ENCODE measurements at regions not wholly inside any gene's neighbourhood (a gene's known extent, or its start where the extent isn't known, plus 50 kb on each side); places are given as distances from the start of the nearest gene placed in this dataset.
"Not testable (repeated sequence)": the region's sequence is repeated elsewhere in the genome, so short reads cannot be mapped to it uniquely, and the experiment has no call there.

DNA sequence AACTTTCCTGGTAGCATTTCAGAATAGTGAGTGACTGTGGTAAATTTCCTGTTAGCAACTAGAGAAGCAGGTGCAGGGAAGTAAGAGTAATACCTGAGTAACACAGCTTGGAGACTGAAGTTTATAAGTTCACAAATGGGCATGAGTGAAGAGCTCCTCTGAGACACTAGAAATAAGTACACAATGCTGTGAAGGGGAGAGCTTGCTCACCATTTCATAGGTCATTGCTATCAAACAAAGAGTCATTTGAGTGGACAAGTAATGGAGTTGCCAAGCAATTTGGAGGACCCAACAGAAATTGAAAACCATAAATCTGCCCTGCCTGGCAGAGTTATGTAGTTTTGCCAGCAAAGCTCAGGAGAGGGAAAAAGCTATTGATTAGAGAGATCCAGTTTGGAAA is 523.6 kb downstream of the TRAM1L1 start:
- H3K27me3 Mint-ChIP-seq = no peaks in the 10 kb centered on the region
- POLR2A ChIA-PET = no interaction called here
- no peaks in the 10 kb centered on the region for H3K4me1 Mint-ChIP-seq
- H3K27ac Mint-ChIP-seq = no peak overlapping the region
- no peak for DNase-seq
- H3K9me3 Mint-ChIP-seq = peaks cover 3 to 40% (median 20%) of the 10 kb centered on the region in 9 donors
- H3K36me3 Mint-ChIP-seq = no peaks in the 10 kb centered on the region
- no peak overlapping the region for H3K4me3 Mint-ChIP-seq
- ATAC-seq = no peak

DNA sequence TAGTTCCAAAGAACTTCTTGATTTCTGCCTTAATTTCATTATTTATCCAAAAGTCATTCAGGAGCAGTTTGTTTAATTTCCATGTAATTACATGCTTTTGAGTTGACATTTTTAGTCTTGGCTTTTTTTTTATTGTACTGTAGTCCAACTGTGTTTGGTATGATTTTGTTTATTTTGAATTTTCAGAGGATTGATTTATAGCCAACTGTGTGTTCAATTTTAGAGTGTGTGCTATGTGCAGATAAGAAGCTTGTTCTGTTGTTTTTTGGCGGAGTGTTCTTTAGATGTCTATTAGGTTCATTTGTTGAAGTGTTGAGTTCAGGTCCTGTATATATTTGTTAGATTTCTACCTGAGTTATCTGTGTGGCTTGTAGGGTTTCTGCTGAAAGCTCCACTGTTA is 533.6 kb downstream of the TRAM1L1 start:
- DNase-seq (no peak), ATAC-seq (no peak)
- Mint-ChIP-seq H3K27ac (no peak overlapping the region), H3K36me3 (no peaks in the 10 kb centered on the region), H3K27me3 (no peaks in the 10 kb centered on the region), H3K4me3 (no peak overlapping the region), H3K9me3 (peaks cover 0 to 3% (median 0%) of the 10 kb centered on the region in 9 donors), H3K4me1 (no peaks in the 10 kb centered on the region)
- POLR2A ChIA-PET = no interaction called here

DNA sequence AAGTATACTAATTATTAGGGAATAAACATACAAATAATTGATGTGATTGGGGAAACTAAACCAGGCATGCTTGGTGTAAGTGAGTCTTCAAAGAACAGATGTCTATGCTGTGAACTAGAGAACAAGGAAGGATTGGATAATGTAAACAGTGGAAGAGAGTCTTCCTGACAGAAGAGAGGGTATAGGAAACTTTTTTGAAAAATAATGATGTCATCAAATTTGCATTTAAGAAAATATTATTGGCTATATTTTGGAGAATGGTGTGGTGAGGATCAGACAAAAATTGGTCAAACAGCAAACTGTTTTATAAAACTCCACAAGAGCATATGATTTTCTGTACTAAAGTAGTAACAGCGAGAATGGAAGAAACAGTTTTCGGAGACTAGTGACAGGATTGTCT is 537.7 kb downstream of the TRAM1L1 start:
- no peaks in the 10 kb centered on the region for H3K4me1 Mint-ChIP-seq
- POLR2A ChIA-PET = no interaction called here

DNA sequence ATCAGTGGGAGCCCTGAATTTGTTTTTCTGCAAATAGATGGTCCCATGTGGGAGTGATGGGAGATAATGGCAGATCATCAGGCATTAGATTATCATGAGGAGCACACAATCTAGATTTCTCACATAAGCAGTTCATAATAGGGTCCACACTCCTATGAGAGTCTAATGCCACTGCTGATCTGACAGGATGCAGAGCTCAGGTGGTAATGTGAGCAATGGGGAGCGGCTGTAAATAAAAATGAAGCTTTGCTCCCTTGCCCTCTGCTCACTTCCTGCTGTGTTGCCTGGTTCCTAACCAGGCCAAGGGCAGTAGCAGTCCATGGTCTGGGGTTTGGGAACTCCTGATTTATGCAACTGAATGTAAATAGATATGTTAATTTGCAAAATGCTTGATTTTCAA is 538.6 kb downstream of the TRAM1L1 start:
- POLR2A ChIA-PET = no interaction called here
- Mint-ChIP-seq H3K4me1 (no peaks in the 10 kb centered on the region), H3K27me3 (no peaks in the 10 kb centered on the region), H3K36me3 (no peaks in the 10 kb centered on the region), H3K9me3 (peaks cover 0 to 23% (median 2%) of the 10 kb centered on the region in 9 donors), H3K27ac (no peak overlapping the region), H3K4me3 (no peak overlapping the region)
- no peak for DNase-seq
- no peak for ATAC-seq

More for the DNA sequence above, 537.7 kb downstream of the TRAM1L1 start:
- Mint-ChIP-seq H3K9me3 (peaks cover 0 to 20% (median under 1%) of the 10 kb centered on the region in 9 donors), H3K36me3 (no peaks in the 10 kb centered on the region), H3K27me3 (no peaks in the 10 kb centered on the region), H3K27ac (no peak overlapping the region), H3K4me3 (no peak overlapping the region)
- ATAC-seq (no peak), DNase-seq (no peak)

DNA sequence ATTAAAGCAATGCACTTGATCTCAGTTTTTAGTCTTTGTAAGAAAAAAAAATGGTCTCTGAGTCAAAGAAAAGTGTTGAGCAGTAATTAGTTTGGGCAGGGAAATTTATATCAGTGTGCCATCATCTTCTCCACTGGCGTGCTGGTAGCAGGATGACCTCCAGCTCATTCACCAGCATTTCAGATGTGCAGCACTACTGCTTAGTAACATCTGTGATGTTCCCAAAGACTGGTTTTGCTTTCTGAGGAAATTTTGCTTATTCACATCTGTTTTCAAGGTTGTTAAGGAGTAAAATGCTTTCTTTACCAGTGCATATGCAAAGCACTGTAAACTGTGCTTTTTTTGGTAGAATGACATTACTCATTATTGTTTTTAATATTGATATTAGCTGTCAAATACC is 540.4 kb downstream of the TRAM1L1 start:
- ATAC-seq (no peak), DNase-seq (no peak)
- POLR2A ChIA-PET = no interaction called here
- H3K9me3 Mint-ChIP-seq = peaks cover 0 to 24% (median 2%) of the 10 kb centered on the region in 9 donors
- no peak overlapping the region for H3K4me3 Mint-ChIP-seq
- no peaks in the 10 kb centered on the region for H3K27me3 Mint-ChIP-seq
- no peak overlapping the region for H3K27ac Mint-ChIP-seq
- H3K4me1 Mint-ChIP-seq = no peaks in the 10 kb centered on the region
- no peaks in the 10 kb centered on the region for H3K36me3 Mint-ChIP-seq

DNA sequence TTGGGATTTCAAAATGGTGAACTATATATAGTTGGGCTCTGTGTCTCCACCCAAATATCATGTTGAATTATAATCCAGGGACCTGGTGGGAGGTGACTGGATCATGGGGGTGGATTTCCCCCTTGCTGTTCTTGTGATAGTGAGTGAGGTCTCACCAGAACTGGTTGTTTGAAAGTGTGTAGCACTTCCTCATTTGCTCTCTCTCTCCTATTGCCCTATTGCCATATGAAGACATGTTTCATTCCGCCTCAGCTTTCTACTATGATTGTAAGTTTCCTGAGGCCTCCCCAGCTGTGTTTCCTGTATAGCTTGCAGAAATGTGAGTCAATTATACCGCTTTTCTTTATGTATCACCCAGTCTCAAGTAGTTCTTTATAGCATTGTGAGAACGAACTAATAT is 545.6 kb downstream of the TRAM1L1 start:
- H3K4me1 Mint-ChIP-seq = no peaks in the 10 kb centered on the region
- H3K27ac Mint-ChIP-seq = no peak overlapping the region
- no peak for ATAC-seq
- no peak overlapping the region for H3K4me3 Mint-ChIP-seq
- POLR2A ChIA-PET = no interaction called here
- peaks cover 0 to 25% (median 2%) of the 10 kb centered on the region in 9 donors for H3K9me3 Mint-ChIP-seq
- DNase-seq = no peak
- H3K27me3 Mint-ChIP-seq = no peaks in the 10 kb centered on the region
- H3K36me3 Mint-ChIP-seq = no peaks in the 10 kb centered on the region

DNA sequence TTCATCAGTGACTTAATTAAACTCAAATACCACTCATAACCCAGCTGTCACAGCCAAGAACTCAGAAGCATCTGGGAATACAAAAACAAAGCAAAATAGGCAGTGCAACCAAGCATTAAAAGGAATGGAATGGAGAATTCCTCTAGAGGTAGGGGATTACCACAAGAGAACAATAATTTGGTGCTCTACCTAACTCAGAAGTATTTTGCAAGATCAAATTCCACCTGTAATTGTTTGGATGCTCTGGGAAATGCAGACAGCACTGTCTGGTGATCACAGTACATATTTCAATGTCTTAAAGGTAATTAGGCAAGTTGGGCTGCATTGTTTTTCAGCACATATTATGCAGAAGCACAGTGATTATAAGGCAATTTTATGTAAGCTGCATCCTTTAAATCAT is 547.5 kb downstream of the TRAM1L1 start:
- H3K27ac Mint-ChIP-seq = no peak overlapping the region
- DNase-seq (no peak), ATAC-seq (no peak)
- H3K4me1 Mint-ChIP-seq = no peaks in the 10 kb centered on the region
- POLR2A ChIA-PET = no interaction called here
- no peak overlapping the region for H3K4me3 Mint-ChIP-seq
- peaks cover 0 to 17% (median 0%) of the 10 kb centered on the region in 9 donors for H3K9me3 Mint-ChIP-seq
- no peaks in the 10 kb centered on the region for H3K27me3 Mint-ChIP-seq
- H3K36me3 Mint-ChIP-seq = no peaks in the 10 kb centered on the region

DNA sequence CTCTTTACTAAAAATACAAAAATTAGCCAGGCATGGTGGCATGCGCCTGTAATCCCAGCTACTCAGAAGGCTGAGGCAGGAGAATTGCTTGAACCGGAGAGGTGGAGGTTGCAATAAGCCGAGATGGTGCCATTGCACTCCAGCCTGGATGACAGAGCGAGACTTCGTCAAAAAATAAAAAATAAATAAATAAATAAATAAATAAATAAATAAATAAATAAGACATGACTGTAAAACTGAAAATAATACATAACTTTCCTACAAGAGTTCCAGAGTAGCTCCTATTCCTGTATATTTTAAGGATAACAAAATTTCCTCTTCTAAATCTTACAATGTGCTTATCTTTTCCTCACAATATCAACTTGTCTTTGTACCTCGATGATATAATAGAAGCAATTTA is 549.4 kb downstream of the TRAM1L1 start:
- H3K4me3 Mint-ChIP-seq, H3K36me3 Mint-ChIP-seq, H3K27me3 Mint-ChIP-seq, H3K27ac Mint-ChIP-seq, ATAC-seq, DNase-seq, POLR2A ChIA-PET, H3K4me1 Mint-ChIP-seq: not testable (repeated sequence)
- H3K9me3 Mint-ChIP-seq = peaks cover 0 to 14% (median 0%) of the 10 kb centered on the region in 9 donors

DNA sequence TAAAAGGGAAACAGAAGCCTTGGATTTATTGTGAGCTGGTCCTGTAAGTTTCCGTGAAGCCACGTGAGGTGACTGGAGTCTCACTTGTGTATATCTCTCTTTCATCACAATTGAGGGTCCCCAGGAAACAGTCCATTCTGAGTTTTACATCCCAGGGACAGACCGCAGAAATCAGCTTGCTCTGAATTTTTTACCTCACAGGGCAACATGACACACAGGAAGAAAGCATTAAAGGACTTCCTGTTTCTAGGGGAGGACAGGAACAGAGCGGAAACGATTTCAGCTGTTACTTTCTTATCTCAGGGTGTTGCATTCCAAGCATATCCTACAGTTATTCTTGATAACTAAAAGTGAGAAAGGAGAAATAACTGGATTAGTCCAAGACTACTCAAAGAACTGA is 553.5 kb downstream of the TRAM1L1 start:
- Mint-ChIP-seq H3K9me3 (peaks cover 0 to 15% (median 4%) of the 10 kb centered on the region in 9 donors), H3K4me1 (peaks cover 0 to 3% (median 0%) of the 10 kb centered on the region in 4 donors), H3K27ac (no peak overlapping the region), H3K36me3 (no peaks in the 10 kb centered on the region), H3K27me3 (no peaks in the 10 kb centered on the region), H3K4me3 (no peak overlapping the region)
- DNase-seq (no peak), ATAC-seq (no peak)
- POLR2A ChIA-PET = no interaction called here

DNA sequence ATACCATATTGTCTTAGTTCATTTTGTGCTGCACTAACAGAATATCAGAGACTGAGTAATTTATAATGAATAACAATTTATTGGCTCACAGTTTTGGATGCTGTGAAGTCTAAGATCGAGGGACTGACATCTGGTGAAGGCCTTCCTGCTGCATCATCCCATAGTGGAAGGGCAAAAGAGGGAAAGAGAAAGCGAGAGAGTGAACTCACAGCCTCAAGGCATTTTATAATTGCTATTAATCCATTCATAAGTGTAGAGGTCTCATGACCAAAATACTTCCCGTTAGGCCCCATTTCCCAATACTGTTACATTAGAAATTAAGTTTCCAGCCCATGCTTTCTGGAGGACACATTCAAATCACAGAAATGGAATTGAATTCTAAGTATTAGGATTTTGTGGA is 554.4 kb downstream of the TRAM1L1 start:
- H3K27me3 Mint-ChIP-seq = no peaks in the 10 kb centered on the region
- DNase-seq (no peak), ATAC-seq (no peak)
- H3K4me1 Mint-ChIP-seq = peaks cover 0 to 3% (median 0%) of the 10 kb centered on the region in 4 donors
- peaks cover 0 to 15% (median 4%) of the 10 kb centered on the region in 9 donors for H3K9me3 Mint-ChIP-seq
- no peak overlapping the region for H3K27ac Mint-ChIP-seq
- POLR2A ChIA-PET = no interaction called here
- no peak overlapping the region for H3K4me3 Mint-ChIP-seq
- no peaks in the 10 kb centered on the region for H3K36me3 Mint-ChIP-seq

DNA sequence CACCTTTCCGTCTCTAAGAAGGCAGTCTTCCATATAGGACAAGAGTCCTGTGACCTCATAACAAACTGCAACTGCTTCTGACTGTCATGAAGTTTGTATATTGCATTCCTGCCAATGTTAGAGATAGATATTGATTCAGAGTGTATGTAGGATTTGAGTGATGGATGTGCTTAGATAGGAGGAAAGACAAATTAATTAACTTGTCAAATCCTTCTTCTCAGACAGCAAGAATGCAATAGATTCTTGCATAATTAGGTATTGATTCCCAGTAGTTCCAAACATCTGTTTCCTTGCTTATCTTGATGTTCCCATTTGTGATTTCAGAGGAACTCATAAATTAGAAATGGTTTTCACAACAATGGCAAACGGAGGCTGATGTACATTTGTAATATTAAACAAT is 555.3 kb downstream of the TRAM1L1 start:
- DNase-seq = no peak
- Mint-ChIP-seq H3K9me3 (peaks cover 0 to 15% (median 4%) of the 10 kb centered on the region in 9 donors), H3K36me3 (no peaks in the 10 kb centered on the region), H3K4me1 (peaks cover 0 to 3% (median 0%) of the 10 kb centered on the region in 4 donors), H3K4me3 (no peak overlapping the region), H3K27me3 (no peaks in the 10 kb centered on the region), H3K27ac (no peak overlapping the region)
- POLR2A ChIA-PET = no interaction called here
- ATAC-seq = no peak

DNA sequence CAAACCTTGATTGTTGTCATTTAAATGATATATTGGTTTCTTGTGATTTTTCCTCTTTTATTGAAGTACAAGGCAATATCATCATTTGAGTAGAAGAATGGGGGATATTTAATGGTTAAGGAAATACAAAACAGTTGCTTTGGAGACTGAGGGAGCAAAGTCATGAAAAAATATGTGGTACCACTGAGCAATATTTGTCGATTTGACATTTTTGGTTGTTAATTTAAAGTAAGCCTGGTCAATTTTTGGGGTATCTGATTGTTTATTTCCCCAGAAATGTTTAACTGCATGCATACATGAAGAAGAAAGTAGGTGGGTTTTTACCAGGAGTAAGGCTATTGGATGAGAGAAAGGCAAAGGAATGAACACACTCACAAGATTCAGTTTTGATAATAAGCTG is 556.2 kb downstream of the TRAM1L1 start:
- no peaks in the 10 kb centered on the region for H3K36me3 Mint-ChIP-seq
- ATAC-seq = no peak
- DNase-seq = no peak
- peaks cover 0 to 3% (median 0%) of the 10 kb centered on the region in 4 donors for H3K4me1 Mint-ChIP-seq
- no peak overlapping the region for H3K27ac Mint-ChIP-seq
- no peak overlapping the region for H3K4me3 Mint-ChIP-seq
- POLR2A ChIA-PET = no interaction called here
- peaks cover 0 to 15% (median 4%) of the 10 kb centered on the region in 9 donors for H3K9me3 Mint-ChIP-seq
- H3K27me3 Mint-ChIP-seq = no peaks in the 10 kb centered on the region

DNA sequence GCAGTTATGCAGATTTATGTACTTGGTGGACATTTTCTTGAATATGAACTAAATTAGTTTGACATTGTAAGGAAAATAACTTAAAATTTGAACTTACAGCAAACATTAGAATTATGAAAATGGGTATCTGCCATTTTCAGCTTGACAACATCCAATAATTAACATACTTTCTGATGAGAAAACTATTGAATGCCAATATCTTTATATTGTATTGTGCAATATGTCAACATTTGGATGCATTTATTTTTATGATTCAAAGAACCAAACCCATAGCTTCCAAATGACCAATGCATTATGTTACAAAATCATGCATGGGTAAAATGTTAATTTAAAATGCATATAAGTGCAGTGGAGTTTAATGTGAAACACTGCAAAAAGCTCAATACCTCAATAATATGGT is 562.5 kb downstream of the TRAM1L1 start:
- H3K9me3 Mint-ChIP-seq = peaks cover 0 to 24% (median 5%) of the 10 kb centered on the region in 9 donors
- H3K4me3 Mint-ChIP-seq = no peak overlapping the region
- H3K27ac Mint-ChIP-seq = no peak overlapping the region
- H3K36me3 Mint-ChIP-seq = no peaks in the 10 kb centered on the region
- H3K4me1 Mint-ChIP-seq = no peaks in the 10 kb centered on the region
- DNase-seq (no peak), ATAC-seq (no peak)
- POLR2A ChIA-PET = no interaction called here
- H3K27me3 Mint-ChIP-seq = no peaks in the 10 kb centered on the region

DNA sequence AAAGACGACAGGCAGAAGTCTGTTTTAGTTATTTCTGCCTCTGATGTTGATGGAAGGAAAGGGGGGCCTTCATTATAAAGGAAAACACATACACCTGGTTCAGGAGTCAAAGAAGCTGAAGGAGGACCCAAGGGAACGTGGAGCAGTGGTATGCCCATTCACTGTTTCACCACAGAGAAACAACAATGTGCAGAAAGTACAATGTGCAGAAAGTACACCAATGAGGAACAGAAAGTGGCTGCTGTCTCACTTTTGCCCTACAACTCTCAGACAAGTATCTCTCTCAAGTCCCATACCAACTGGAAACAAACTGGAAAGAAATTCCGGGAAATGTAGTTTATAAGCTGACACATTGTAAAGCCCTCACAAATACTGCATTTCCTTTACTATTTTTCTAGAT is 564.5 kb downstream of the TRAM1L1 start:
- H3K9me3 Mint-ChIP-seq = peaks cover 0 to 34% (median 7%) of the 10 kb centered on the region in 9 donors
- no peak overlapping the region for H3K27ac Mint-ChIP-seq
- H3K27me3 Mint-ChIP-seq = peaks cover 0 to 4% (median 0%) of the 10 kb centered on the region in 5 donors
- DNase-seq (no peak), ATAC-seq (no peak)
- H3K36me3 Mint-ChIP-seq = no peaks in the 10 kb centered on the region
- POLR2A ChIA-PET = no interaction called here
- H3K4me3 Mint-ChIP-seq = no peak overlapping the region
- no peaks in the 10 kb centered on the region for H3K4me1 Mint-ChIP-seq

Data from naive thymus-derived CD8-positive, alpha-beta T cell (primary cell).